Choroid plexus epithelial cell (primary cell): ENCODE measurements at regions not wholly inside any gene's neighbourhood (a gene's known extent, or its start where the extent isn't known, plus 50 kb on each side); places are given as distances from the start of the nearest gene placed in this dataset.
A peak's percentile ranks its signal among the peaks of the same experiment; 100 is the strongest.

Experiments
- DNase-seq: peaks from one replicate; pipeline ENCODE4 v3.0.0-alpha.2; 2010; ENCODE audit warnings: low read depth
- H3K4me3 ChIP-seq: 2 replicates; pipeline ENCODE4 v1.5.1; 2011; ENCODE audit warnings: low read depth, mild to moderate bottlenecking, control low read depth, low read length, moderate library complexity
- CTCF ChIP-seq: conservative IDR thresholded peaks from 2 replicates; pipeline ENCODE4 v1.5.1; 2011; ENCODE audit warnings: low read depth, mild to moderate bottlenecking, control low read depth, inconsistent platforms, low read length, moderate library complexity

GRCh38 chr2:121074293-121074932 is 210.6 kb downstream of the TFCP2L1 start:
- no peak for DNase-seq
- TF ChIP-seq CTCF: no peak
- H3K4me3 ChIP-seq: no peak overlapping the region

GRCh38 chr2:121075006-121075551 is 209.9 kb downstream of the TFCP2L1 start:
- DNase-seq: peak; percentile 93

GRCh38 chr2:121075641-121076497 is 209.1 kb downstream of the TFCP2L1 start:
- H3K4me3 ChIP-seq: no peak overlapping the region
- DNase-seq: no peak
- no peak for TF ChIP-seq CTCF

More at GRCh38 chr2:121075006-121075551, 209.9 kb downstream of the TFCP2L1 start:
- no peak for TF ChIP-seq CTCF
- H3K4me3 ChIP-seq: no peak overlapping the region

GRCh38 chr2:121076498-121076820 is 208.5 kb downstream of the TFCP2L1 start:
- no peak for TF ChIP-seq CTCF
- H3K4me3 ChIP-seq: no peak overlapping the region
- no peak for DNase-seq

- peak; percentile 55 for DNase-seq
- TF ChIP-seq CTCF: peak; percentile 88
- no peak overlapping the region for H3K4me3 ChIP-seq
Observed at GRCh38 chr2:121076885-121077549, 208.0 kb downstream of the TFCP2L1 start.

GRCh38 chr2:121078899-121079298 is 206.1 kb downstream of the TFCP2L1 start:
- H3K4me3 ChIP-seq: no peak overlapping the region
- TF ChIP-seq CTCF: no peak
- DNase-seq: no peak
